H9 (cell line): ENCODE measurements at regions not wholly inside any gene's neighbourhood (a gene's known extent, or its start where the extent isn't known, plus 50 kb on each side); places are given as distances from the start of the nearest gene placed in this dataset.

Experiments
- DNase-seq: peaks from one replicate; pipeline ENCODE4 v3.0.0-alpha.2; 2017
- H2AFZ ChIP-seq: one replicate; pipeline ENCODE4 v1.6.1; 2013; ENCODE audit warnings: mild to moderate bottlenecking, low read length, control low read depth, moderate library complexity
- H2AK5ac ChIP-seq: 2 replicates; pipeline ENCODE4 v1.6.1; 2013; ENCODE audit warnings: low read length, control low read depth, mixed read lengths; ENCODE audit not compliant: insufficient read length
- H2BK120ac ChIP-seq: one replicate; pipeline ENCODE4 v1.6.1; 2013; ENCODE audit warnings: low read depth, mild to moderate bottlenecking, low read length, control low read depth, inconsistent platforms; ENCODE audit not compliant: poor library complexity, severe bottlenecking
- H2BK12ac ChIP-seq: 2 replicates; pipeline ENCODE4 v1.6.1; 2013; ENCODE audit warnings: low read length, control low read depth, mixed read lengths, low read depth; ENCODE audit not compliant: insufficient read length
- H2BK15ac ChIP-seq: 2 replicates; pipeline ENCODE4 v1.6.1; 2013; ENCODE audit warnings: low read depth, low read length, control low read depth
- H2BK20ac ChIP-seq: one replicate; pipeline ENCODE4 v1.6.1; 2013; ENCODE audit warnings: low read depth, mild to moderate bottlenecking, low read length, control low read depth, inconsistent platforms; ENCODE audit not compliant: poor library complexity, severe bottlenecking
- H2BK5ac ChIP-seq: 2 replicates; pipeline ENCODE4 v1.6.1; 2013; ENCODE audit warnings: low read length, control low read depth, mixed read lengths; ENCODE audit not compliant: insufficient read length
- H3K14ac ChIP-seq: 2 replicates; pipeline ENCODE4 v1.6.1; 2013; ENCODE audit warnings: low read length, control low read depth; ENCODE audit not compliant: insufficient read depth
- H3K18ac ChIP-seq: 2 replicates; pipeline ENCODE4 v1.6.1; 2013; ENCODE audit warnings: low read depth, mild to moderate bottlenecking, mixed read lengths, low read length, control low read depth; ENCODE audit not compliant: insufficient read length
- H3K23ac ChIP-seq: 2 replicates; pipeline ENCODE4 v1.6.1; 2013; ENCODE audit warnings: low read length, control low read depth, mixed read lengths, low read depth; ENCODE audit not compliant: insufficient read length
- H3K23me2 ChIP-seq: 2 replicates; pipeline ENCODE4 v1.6.1; 2013; ENCODE audit warnings: low read depth, mild to moderate bottlenecking, mixed read lengths, low read length, control low read depth; ENCODE audit not compliant: insufficient read length, poor library complexity, severe bottlenecking
- H3K27ac ChIP-seq: 2 replicates; pipeline ENCODE4 v1.5.1; 2013; ENCODE audit warnings: low read length, control low read depth, mixed read lengths, low read depth; ENCODE audit not compliant: insufficient read length
- H3K27me3 ChIP-seq: 2 replicates; pipeline ENCODE4 v1.6.1; 2013; ENCODE audit warnings: low read length, control low read depth, inconsistent platforms; ENCODE audit not compliant: insufficient read depth
- H3K4ac ChIP-seq: 2 replicates; pipeline ENCODE4 v1.6.1; 2013; ENCODE audit warnings: low read depth, mild to moderate bottlenecking, control low read depth, inconsistent platforms, low read length, moderate library complexity
- H3K4me1 ChIP-seq: 2 replicates; pipeline ENCODE4 v1.6.1; 2013; ENCODE audit warnings: low read length, control low read depth, inconsistent platforms; ENCODE audit not compliant: insufficient read depth
- H3K4me2 ChIP-seq: 2 replicates; pipeline ENCODE4 v1.6.1; 2013; ENCODE audit warnings: low read length, control low read depth, mixed read lengths; ENCODE audit not compliant: insufficient read length, insufficient read depth
- H3K56ac ChIP-seq: 2 replicates; pipeline ENCODE4 v1.6.1; 2013; ENCODE audit warnings: low read depth, mild to moderate bottlenecking, mixed read lengths, low read length, control low read depth; ENCODE audit not compliant: insufficient read length
- H3K79me1 ChIP-seq: 2 replicates; pipeline ENCODE4 v1.6.1; 2013; ENCODE audit warnings: low read depth, mild to moderate bottlenecking, moderate library complexity, low read length, control low read depth, inconsistent platforms; ENCODE audit not compliant: insufficient read depth, poor library complexity, severe bottlenecking
- H3K79me2 ChIP-seq: 2 replicates; pipeline ENCODE4 v1.6.1; 2013; ENCODE audit warnings: low read length, control low read depth, inconsistent platforms; ENCODE audit not compliant: insufficient read depth
- H3K9ac ChIP-seq: 2 replicates; pipeline ENCODE4 v1.6.1; 2013; ENCODE audit warnings: low read length, control low read depth, mixed read lengths; ENCODE audit not compliant: insufficient read length; ENCODE audit errors: extremely low read depth
- H3K9me3 ChIP-seq: one replicate; pipeline ENCODE4 v1.6.1; 2013; ENCODE audit warnings: low read depth, low read length, inconsistent platforms; ENCODE audit not compliant: control insufficient read depth
- H3T11ph ChIP-seq: one replicate; pipeline ENCODE4 v1.6.1; 2013; ENCODE audit warnings: mild to moderate bottlenecking, low read length, control low read depth, inconsistent platforms
- H4K20me1 ChIP-seq: one replicate; pipeline ENCODE4 v1.6.1; 2013; ENCODE audit not compliant: control insufficient read depth, insufficient read length, insufficient read depth
- H4K5ac ChIP-seq: 2 replicates; pipeline ENCODE4 v1.6.1; 2013; ENCODE audit warnings: low read depth, mild to moderate bottlenecking, mixed read lengths, low read length, control low read depth; ENCODE audit not compliant: insufficient read length
- H4K8ac ChIP-seq: replicated peaks from 2 replicates; pipeline ENCODE4 v1.6.1; 2013; ENCODE audit warnings: low read length, control low read depth, mixed read lengths, low read depth; ENCODE audit not compliant: insufficient read length
- H4K91ac ChIP-seq: 2 replicates; pipeline ENCODE4 v1.6.1; 2013; ENCODE audit warnings: low read depth, mild to moderate bottlenecking, moderate library complexity, mixed read lengths, low read length, control low read depth; ENCODE audit not compliant: insufficient read length
- H3K27ac Mint-ChIP-seq, 3 experiments: 2 replicates in 2 of 3; 3 replicates in 1 of 3; pipeline ENCODE4 v1.8.0; 2020 to 2021; ENCODE audit warnings: mixed read lengths in 3 of 3, mild to moderate bottlenecking in 1 of 3, moderate library complexity in 1 of 3
- H3K27me3 Mint-ChIP-seq: 2 replicates; pipeline ENCODE4 v1.8.0; 2021; ENCODE audit warnings: low read depth, mild to moderate bottlenecking, moderate library complexity, mixed read lengths
- H3K36me3 Mint-ChIP-seq, 3 experiments: 2 replicates in 2 of 3; 3 replicates in 1 of 3; pipeline ENCODE4 v1.8.0; 2020 to 2021; ENCODE audit warnings: low read depth in 3 of 3, mixed read lengths in 3 of 3; ENCODE audit not compliant: insufficient read depth in 1 of 3
- H3K4me1 Mint-ChIP-seq, 2 experiments: 2 replicates each; pipeline ENCODE4 v1.8.0; 2020; ENCODE audit warnings: mixed read lengths in 2 of 2
- H3K4me3 Mint-ChIP-seq, 2 experiments: 2 replicates in 1 of 2; 3 replicates in 1 of 2; pipeline ENCODE4 v1.8.0; 2020 to 2021; ENCODE audit warnings: mild to moderate bottlenecking in 2 of 2, mixed read lengths in 2 of 2, moderate library complexity in 1 of 2
- H3K9me3 Mint-ChIP-seq, 2 experiments: 2 replicates in 1 of 2; 3 replicates in 1 of 2; pipeline ENCODE4 v1.8.0; 2020; ENCODE audit warnings: mild to moderate bottlenecking in 2 of 2, mixed read lengths in 2 of 2, moderate library complexity in 1 of 2
- CTCF ChIP-seq: fragments of 200-600 bp; sonication (generic); conservative IDR thresholded peaks from 3 replicates; pipeline ENCODE4 v1.8.0; 2021; ENCODE audit warnings: antibody characterized with exemption, mild to moderate bottlenecking
- whole genome bisulfite sequencing: extraction: QIAGEN DNeasy Blood & Tissue Kit; methylation state at CpG from one replicate; pipeline ENCODE4 v1.1.7; 2013; ENCODE audit warnings: missing lambda C conversion rate, low lambda C conversion rate, mixed read lengths; ENCODE audit not compliant: insufficient read length; ENCODE audit errors: extremely low coverage; 5-methylcytosine and 5-hydroxymethylcytosine counted together

GRCh38 chr4:123517176-123517575, 120.6 kb downstream of the SPRY1 start:
- H3K4me3 Mint-ChIP-seq: no peak overlapping the region
- Histone ChIP-seq H2BK120ac (no peak overlapping the region), H3K18ac (no peak overlapping the region), H4K8ac (no peak overlapping the region), H4K20me1 (no peaks in the 10 kb centered on the region), H3K79me1 (no peaks in the 10 kb centered on the region), H3K56ac (no peak overlapping the region), H3K4me2 (no peak overlapping the region), H3K9me3 (no peaks in the 10 kb centered on the region), H2BK5ac (no peak overlapping the region), H3K4ac (no peak overlapping the region), H3K9ac (no peak overlapping the region), H3K27ac (no peak overlapping the region), H2BK12ac (no peak overlapping the region), H4K91ac (no peak overlapping the region), H2AFZ (no peak overlapping the region), H3T11ph (no peak overlapping the region), H3K23me2 (no peaks in the 10 kb centered on the region), H2AK5ac (no peak overlapping the region), H3K14ac (no peak overlapping the region), H4K5ac (no peak overlapping the region), H3K79me2 (no peaks in the 10 kb centered on the region), H3K23ac (no peak overlapping the region), H2BK15ac (no peak overlapping the region), H2BK20ac (no peak overlapping the region), H3K4me1 (no peaks in the 10 kb centered on the region), H3K27me3 (no peaks in the 10 kb centered on the region)
- no CpG with 5 or more reads among the region's 3 CpGs for WGBS
- peaks cover 0 to 2% (median 0%) of the 10 kb centered on the region in 3 experiments; a peak in 2 of 7 replicates for H3K36me3 Mint-ChIP-seq
- H3K9me3 Mint-ChIP-seq: peaks cover 5% of the 10 kb centered on the region in 2 experiments; a peak in 4 of 5 replicates
- H3K27ac Mint-ChIP-seq: no peak overlapping the region
- DNase-seq: no peak
- H3K27me3 Mint-ChIP-seq: no peaks in the 10 kb centered on the region
- TF ChIP-seq CTCF: no peak
- peaks cover 3 to 5% of the 10 kb centered on the region in 2 experiments for H3K4me1 Mint-ChIP-seq
